GM21515 (cell line): ENCODE measurements at regions not wholly inside any gene's neighbourhood (a gene's known extent, or its start where the extent isn't known, plus 50 kb on each side); places are given as distances from the start of the nearest gene placed in this dataset.
"Not testable (repeated sequence)": the region's sequence is repeated elsewhere in the genome, so short reads cannot be mapped to it uniquely, and the experiment has no call there.

ENCODE experiments used
- ATAC-seq: cut with Tn5 transposase; IDR thresholded peaks from one replicate; pipeline ENCODE4 v1.9.1; 2021; ENCODE audit not compliant: unreplicated experiment

DNA sequence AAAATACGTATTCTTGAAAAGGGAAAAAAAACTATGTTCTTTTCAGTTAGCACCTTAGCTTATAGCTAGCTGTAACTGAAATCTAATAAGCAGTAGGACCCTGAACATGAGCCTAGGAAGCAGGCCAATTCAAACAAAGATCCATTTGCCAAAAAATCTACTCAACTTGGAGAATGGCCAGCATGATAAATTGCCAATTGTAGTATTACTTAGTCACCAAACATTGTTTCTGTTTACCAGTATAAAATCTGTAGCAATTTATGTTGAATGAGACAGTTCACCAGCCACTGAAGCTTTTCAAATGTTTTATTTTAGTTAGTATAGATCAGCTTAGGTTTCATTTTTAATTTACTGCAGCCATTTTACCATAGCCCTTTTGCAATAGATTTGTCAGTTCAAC is 323.6 kb upstream of the DIPK2B start:
- no peak for ATAC-seq

DNA sequence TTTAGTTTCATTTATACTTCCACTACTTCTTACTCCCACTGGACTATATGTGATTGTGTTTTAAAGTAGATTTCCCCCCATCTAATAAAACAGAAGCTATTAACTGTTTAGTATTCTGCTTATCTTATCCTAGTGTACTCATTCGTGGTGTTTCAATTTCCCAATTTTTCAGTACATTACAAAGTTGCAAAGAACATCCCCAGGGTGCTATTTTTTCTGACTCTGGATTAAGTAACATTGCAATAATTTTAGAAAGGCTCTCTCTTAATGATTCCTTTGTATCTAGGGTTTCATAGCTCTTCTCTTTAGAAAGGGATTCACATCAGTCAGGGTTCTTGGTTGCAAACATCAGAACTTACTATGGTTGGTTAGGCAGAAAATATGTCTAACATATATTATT is 317.9 kb upstream of the DIPK2B start:
- no peak for ATAC-seq

DNA sequence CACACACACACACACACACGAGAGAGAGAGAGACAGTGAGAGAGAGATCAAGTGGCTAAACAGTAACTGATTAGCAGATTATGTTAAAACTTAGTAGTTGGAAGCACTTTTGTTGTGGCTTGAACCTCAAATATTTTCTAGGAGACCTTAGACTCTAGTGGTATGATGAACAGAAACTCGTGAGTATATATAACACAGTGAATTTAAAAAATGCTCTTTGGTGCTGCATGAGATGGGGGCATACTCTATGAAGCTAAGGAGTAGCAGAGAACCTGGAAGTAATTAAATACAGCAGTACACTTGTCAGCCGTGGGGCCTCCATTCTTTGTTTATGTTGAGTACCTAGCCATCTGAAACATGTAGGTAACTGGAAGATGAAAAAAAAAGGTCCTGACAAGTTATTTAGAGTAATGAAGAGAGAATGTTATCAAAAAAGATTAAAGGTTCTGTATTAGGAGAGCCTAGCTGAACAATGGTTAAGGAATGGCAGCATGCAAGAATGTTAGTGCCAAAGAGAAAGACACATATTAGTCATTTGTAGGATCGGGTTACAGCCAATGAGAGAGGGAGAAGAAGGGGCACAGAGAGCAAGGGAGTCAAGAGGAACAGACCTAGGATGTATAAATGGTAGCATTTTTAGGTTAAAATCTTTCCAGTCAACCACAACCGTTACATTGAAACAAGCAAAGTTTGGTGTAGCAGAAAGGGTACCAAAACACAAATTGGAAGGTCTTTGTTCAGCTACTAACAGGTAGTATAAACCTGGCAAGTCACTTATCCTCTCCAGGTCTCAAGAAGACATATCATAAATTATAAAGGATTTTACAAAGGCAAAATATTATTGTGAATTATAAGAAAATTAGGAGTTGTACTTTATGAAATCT is 316.7 kb upstream of the DIPK2B start:
- ATAC-seq: no peak

DNA sequence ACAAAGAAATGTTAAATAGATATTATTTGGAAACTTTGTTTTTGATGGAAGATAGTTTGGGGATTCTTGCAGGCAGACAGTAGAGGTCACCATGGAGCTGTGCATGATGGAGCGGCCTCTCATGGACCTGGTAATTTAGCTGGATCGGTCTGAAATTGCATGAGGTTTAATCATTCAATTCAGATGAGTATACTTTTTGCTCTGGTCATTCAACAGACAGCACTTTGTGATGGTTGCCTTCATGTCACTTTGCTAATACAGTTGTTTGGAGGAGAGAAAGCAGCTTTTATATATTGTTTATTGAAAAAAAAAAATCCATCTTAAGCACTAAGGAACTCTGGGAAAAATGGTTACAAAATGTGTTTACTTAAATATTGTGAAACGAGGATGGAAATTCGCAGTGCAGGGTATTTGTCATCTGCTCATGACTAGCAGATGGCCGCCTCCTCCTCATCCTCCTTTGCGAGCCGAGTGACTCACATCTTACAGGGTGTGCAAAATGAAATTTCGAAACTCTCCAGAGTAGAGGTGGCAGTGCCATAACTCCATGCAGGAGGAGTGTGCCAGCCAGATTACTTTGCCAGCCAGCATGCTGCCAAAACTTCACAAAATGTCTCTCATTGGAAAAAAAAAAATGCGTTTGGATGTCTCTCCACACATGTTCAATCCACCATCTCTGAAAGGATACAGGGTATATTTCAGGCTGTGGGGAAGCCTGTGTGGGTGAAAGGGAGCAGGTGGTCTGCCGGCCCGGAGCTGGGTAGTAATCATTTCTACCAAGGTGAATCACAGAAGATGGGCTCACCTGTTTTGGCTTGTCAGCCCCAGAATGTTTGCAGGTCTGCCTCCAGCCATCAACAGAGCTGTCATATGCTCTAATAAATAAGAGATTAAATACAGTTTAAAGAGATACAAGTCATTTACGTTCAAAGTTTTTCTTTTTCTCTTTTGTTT is 314.9 kb upstream of the DIPK2B start:
- ATAC-seq: no peak

DNA sequence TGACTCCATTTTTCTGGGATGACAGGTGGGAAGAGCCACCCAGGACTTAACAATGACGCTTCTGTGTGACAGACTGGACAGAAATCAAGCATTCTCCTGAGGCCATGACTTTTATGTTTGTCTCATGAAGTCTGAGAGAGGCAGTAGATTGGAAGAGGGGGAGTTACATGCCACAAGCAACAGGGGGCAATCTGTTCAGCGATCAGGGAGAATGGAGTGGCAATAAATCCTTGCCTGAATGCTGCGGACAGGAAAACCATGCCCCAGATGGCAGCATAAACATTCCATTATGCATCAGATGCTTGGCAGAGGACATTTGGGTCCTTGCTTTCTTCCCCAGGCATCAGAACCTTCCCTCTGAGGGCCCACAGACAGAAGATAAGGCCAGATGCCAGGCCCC is 312.4 kb upstream of the DIPK2B start:
- no peak for ATAC-seq

DNA sequence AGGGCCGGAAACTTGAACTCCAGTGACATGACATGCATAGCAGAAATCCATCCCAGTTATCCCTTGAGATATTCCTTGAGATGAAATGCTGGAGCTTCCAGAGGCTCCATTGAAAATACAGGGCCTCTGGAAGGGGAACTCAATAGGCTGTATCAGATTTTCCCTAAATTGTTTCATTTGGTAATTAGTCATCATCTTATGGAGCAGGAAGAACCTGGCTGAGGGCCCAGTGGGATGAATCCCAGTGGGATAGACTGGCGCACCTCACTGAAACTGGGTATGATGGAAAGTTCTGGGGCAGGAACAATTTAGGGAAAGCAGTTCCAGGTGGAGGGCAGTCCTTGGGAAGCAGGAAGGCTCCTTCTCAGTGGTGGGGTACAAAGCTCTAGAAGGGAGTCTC is 307.8 kb upstream of the DIPK2B start:
- ATAC-seq: no peak

DNA sequence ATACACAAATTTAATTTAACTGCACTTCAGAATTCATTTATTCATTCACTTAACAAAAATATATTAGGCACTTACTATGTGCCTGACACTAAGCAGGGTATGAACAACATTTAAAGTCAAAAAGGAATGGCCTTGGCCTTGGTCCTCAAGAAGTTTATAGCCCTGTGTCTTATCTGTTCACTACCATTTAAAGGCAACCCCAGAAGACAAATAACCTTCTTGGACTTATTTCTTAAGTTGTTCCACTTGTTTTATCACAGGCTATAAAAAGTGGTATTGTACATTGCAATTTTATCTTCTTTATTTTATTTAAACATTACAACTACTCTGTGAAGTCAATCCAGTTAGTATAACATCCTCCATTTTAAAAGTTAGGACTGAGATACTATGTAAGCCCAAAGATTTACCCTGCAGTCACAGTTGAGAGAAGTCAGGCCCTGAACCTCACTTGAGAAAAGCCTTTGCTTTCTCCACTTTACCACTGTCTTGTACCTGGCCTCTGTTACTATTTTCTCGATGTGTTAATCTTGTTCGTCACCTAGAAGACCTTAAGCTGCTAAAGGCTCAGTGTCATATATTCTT is 305.6 kb upstream of the DIPK2B start:
- ATAC-seq: no peak

DNA sequence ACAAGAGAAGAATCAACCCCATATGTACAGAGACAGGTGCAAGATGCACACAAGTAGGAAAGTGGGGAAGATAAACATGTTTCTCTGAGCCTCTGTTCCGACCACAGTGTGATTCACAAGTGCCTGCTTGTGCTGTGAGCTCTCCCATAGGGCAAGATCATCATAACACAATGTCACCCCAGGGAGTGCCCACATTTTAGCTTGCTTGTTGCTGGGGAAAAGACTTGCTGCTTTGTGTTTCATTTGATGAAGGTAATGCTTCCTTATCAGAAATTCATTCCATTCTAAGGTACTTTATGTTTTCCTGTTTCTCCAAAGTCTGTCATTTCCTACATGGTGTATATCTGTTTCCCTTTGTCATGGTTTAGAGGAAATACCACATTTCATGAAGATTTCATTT is 304.5 kb upstream of the DIPK2B start:
- no peak for ATAC-seq

DNA sequence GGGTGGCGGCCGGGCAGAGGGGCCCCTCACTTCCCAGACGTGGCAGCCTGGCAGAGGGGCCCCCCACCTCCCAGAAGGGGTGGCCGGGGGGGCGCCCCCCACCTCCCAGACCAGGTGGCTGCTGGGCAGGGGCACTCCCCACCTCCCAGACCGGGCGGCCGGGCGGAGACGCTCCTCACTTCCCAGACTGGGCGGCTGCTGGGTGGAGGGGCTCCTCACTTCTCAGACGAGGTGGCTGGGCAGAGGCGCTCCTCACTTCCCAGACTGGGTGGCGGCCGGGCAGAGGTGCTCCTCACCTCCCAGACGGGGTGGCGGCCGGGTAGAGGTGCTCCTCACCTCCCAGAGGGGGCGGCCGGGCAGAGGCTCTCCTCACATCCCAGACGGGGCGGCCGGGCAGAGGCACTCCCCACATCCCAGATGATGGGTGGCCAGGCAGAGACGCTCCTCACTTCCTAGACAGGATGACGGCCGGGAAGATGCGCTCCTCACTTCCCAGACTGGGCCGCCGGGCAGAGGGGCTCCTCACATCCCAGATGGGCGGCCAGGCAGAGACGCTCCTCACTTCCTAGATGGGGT is 303.2 kb upstream of the DIPK2B start:
- ATAC-seq: not testable (repeated sequence)

DNA sequence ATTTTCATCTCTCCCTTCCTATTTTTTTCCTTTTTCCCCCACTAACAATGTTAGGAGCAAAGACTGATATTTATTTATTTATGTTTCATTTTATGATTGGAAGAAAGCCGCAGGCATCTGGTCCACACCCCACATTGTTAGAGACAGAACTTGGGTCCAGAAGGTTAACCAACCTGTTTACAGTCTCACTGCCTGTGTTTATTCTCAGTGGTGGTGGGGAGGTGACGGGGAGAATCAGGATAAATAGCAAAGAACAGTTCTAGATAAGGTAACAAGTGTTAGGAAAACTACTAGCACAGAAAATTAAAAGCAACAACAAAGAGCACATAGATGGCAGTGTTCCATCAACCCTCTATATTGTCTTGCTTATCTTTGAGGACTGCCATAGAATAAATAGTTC is 301.7 kb upstream of the DIPK2B start:
- no peak for ATAC-seq

DNA sequence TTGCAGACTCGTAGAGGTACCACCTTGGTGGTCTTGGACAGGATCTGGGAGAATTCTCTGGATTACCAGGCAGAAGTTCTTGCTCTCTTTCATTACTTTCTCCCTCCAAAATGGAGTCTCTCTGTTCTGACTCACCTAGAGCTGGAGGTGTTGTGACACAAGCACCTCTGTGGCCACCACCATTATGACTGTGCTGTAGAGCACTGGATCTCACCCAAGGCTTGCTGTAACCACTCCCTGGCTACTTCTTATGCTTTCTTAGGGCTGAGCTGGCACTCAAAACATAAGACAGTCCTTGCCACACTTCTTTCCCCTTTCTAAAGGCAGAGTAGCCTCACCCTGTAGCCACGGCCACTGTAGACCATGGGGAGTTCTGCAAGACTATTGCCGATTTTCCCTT is 296.6 kb upstream of the DIPK2B start:
- no peak for ATAC-seq

DNA sequence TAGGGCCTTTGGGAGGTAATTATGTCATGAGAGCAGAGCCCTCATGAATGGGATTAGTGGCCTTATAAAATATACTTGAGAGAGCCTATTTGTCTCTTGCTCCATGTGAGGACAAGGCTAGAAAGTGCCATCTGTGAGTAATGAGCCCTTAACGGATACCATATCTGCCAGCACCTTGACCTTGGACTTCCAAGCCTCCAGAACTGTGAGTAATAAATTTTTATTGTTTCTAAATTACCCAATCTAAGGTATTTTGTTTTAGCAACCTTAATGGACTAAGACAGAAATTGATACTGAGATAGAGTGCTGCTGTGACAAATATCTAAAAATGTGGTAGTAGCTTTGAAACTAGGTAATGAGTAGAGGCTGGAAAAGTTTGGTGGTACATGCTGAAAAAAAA is 285.0 kb upstream of the DIPK2B start:
- no peak for ATAC-seq

DNA sequence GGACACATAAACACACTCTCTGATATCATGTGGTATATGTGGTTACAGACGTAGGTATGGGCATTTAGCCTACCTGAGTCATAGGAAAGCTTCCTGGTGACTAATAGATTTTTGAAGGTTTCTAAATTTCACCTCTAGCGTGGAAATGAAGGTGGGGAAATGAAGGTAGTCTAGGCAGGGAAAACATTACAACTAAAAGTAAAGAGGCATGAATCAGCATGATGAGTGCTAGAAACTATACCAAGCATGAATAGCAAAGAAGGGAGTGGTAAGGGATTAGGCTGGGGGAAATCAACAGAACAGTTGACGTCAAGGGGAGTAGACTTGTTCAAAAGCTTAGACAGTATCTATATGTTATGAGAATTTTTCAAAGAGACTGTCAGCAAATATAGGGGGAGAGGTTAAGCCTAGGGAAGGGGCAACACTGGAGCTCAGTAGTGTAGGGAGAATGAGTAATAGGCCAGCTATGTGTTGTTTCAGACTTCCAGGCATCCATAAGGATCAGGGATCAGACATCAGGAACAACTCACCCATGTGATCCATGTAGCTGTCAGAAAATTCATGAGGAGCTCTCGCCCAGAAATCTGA is 279.3 kb upstream of the DIPK2B start:
- no peak for ATAC-seq

DNA sequence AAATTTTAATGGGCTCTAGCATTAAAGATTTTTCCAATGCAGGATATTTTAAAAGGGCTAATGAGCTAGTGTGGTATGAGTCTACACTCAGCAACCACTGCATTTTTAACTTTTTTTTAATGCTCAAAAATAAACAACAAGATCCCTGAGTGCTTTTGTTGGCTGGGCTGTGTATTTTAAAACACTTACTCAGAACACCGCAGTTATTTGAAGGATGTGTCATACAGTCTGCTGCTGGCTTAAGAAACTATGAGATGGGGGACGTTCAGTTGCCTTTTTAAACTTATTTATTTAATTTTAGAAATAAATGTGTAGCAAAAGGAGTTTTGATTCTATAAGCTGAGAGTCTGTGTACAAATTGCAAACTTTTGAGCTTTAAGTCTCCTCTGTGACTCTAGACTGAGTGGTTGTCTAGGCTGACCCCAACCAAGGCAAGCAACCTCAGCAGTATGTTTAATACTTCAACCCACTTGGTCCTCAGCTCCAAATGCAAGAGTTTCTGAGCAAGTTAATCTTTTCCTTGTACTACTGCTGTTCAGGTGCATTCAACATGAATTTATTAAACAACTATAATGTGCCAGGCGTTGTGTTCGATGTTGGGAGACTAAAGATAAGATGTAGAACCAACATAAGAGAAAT is 278.6 kb upstream of the DIPK2B start:
- ATAC-seq: no peak

DNA sequence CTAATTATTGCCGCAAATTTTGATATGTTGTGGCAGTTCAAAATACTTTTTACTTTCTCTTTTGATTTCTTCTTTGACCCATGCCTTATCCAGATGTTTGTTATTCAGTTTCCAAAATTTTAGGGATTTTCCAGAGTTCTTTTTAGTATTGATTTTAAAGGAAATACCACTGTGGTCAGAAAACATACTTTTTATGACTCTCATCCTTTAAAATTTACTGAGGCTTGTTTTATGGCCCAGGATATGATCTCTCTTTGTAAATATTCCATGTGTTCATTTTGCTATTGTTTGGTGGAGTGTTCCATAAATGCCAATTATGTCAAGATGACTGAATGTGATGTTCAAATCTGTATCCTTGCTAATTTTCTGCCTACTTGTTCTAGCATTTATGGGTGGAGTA is 272.3 kb upstream of the DIPK2B start:
- no peak for ATAC-seq

DNA sequence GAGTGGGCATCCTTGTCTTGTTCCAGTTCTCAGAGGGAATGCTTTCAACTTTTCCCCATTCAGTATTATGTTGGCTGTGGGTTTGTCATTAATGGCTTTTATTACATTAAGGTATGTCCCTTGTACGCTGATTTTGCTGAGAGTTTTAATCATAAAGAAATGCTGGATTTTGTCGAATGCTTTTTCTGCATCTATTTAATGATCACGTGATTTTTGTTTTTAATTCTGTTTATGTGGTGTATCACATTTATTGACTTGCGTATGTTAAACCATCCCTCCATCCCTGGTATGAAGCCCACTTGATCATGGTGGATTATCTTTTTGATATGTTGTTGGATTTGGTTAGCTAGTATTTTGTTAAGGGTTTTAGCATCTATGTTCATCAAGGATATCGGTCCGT is 266.9 kb upstream of the DIPK2B start:
- not testable (repeated sequence) for ATAC-seq

DNA sequence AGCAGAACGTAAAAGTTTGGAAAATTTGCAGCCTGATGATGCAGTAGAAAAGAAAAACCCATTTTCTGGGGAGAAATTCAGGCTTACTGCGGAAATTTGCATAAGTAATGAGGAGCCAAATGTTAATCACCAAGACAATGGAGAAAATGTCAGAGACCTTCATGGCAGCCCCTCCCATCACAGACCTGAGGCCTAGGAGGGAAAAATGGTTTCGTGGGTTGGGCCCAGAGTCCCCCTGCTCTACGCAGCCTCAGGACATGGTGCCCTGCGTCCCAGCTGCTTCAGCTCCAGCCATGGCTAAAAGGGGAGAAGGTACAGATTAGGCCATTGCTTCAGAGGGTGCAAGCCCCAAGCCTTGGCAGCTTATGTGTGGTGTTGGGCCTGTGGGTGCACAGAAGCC is 255.1 kb upstream of the DIPK2B start:
- ATAC-seq: not testable (repeated sequence)

DNA sequence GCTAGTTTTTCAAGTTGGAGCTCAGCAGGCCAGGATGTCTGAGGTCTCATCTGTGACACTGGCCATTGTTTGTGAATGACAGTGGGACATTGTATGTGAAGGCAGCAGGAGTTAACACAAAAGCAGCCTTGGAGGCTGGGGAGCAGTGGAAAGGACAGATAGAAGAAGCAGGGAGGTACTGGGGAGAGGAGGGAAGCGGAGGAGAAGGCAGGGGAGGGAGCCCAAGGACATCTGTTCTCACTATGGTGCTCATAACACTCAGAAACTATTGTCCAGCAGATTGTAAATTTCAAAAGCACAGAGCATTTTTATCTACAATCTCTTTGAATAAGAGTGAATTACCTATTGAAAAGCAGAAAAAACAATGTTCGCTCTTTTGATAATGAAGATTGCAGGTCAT is 253.6 kb upstream of the DIPK2B start:
- ATAC-seq: no peak

DNA sequence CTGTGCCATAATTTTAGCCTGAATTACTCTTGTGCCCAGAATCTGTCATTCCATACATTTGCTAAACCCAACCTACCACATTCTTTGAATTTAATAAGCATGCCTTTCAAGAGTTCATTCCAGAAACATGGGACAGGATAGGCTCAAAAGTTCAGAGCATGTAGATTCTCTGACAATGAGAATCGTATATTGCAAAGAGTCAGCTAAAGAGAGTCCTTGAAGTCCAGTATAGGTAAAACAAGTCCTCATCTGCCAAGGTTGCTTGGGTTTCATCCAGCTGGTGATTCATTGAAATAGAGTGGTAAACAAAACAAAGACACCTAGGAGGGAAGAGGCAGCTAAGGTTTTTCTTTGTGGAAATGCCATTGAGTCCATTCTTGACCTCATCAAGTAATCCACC is 249.3 kb upstream of the DIPK2B start:
- ATAC-seq: no peak

DNA sequence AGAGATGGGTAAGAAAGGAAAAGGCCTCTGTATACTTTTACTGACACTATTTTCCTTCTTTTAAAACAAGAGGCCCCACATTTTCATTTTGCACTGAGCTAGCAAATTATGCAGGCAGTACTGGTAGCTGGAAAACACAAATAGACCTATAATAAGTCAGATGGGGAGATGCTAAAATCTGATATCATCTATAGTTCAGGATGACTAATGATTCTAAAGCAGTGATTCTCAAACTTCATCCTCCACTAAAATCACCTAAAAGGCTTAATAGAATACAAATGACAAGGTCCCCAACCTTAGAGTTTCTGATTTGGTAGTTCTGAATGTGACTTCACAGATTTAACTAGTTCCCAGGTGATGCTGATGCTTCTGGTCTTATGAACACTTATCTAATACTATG is 247.3 kb upstream of the DIPK2B start:
- no peak for ATAC-seq
